ENCODE measurements at regions not wholly inside any gene's neighbourhood (a gene's known extent, or its start where the extent isn't known, plus 50 kb on each side); places are given as distances from the start of the nearest gene placed in this dataset.

- H3K27ac ChIP-seq (ENCODE audit: low read length, poor library complexity, severe bottlenecking): no peak overlapping the region
- H2AFZ ChIP-seq (ENCODE audit: low read depth, low read length): no peak overlapping the region
- H3K79me1 ChIP-seq (replicated peaks; ENCODE audit: low read length, poor library complexity, severe bottlenecking): no peaks in the 10 kb centered on the region
- H4K91ac ChIP-seq (ENCODE audit: low read length): no peak overlapping the region
- peak; percentile 73 for DNase-seq
- no peak overlapping the region for H3K14ac ChIP-seq (ENCODE audit: low read length in 2 of 2)
- WGBS: 19% methylated on average over 3 of the region's 3 CpGs
- no peak overlapping the region for H2BK120ac ChIP-seq (ENCODE audit: low read depth, low read length)
- H3K27me3 ChIP-seq (ENCODE audit: control insufficient read depth in 1 of 2, insufficient read depth in 1 of 2, low read length in 2 of 2): peaks cover 0 to 75% of the 10 kb centered on the region in 2 experiments
- H3K18ac ChIP-seq (ENCODE audit: low read depth in 1 of 2, low read length in 2 of 2): no peak overlapping the region
- H2BK5ac ChIP-seq (ENCODE audit: low read depth, low read length, poor library complexity, severe bottlenecking): no peak overlapping the region
- H3K4me1 ChIP-seq (ENCODE audit: control insufficient read depth, insufficient read depth, low read depth, low read length): peaks cover 22% of the 10 kb centered on the region
- H3K4me2 ChIP-seq (ENCODE audit: low read length, poor library complexity, severe bottlenecking): no peak overlapping the region
- H3K23ac ChIP-seq (ENCODE audit: low read length in 2 of 2): no peak overlapping the region
- H3K4ac ChIP-seq (ENCODE audit: low read depth in 1 of 2, low read length in 2 of 2): no peak overlapping the region
- H3K36me3 ChIP-seq (ENCODE audit: control insufficient read depth in 1 of 2, insufficient read depth in 2 of 2, low read depth in 1 of 2, low read length in 2 of 2): no peaks in the 10 kb centered on the region
- H3K9me3 ChIP-seq (ENCODE audit: control insufficient read depth, low read length): peaks cover 10% of the 10 kb centered on the region
- no peak overlapping the region for H2BK12ac ChIP-seq (ENCODE audit: low read length in 2 of 2)
- H2BK15ac ChIP-seq (ENCODE audit: low read depth, poor library complexity, severe bottlenecking): no peak overlapping the region
- no peak overlapping the region for H4K8ac ChIP-seq (ENCODE audit: low read length)
- H2AK5ac ChIP-seq (ENCODE audit: low read length, severe bottlenecking): no peak overlapping the region
- H3K4me3 ChIP-seq (ENCODE audit: insufficient read depth in 1 of 2, low read depth in 1 of 2, low read length in 2 of 2): no peak overlapping the region
- H3K9ac ChIP-seq (ENCODE audit: low read length): no peak overlapping the region
These were observed 371.0 kb downstream of the BCOR start for GRCh38 chrX:39726771-39727170.

- WGBS: 94% methylated on average over 3 of the region's 4 CpGs
- Histone ChIP-seq H3K18ac (ENCODE audit: low read depth in 1 of 2, low read length in 2 of 2) (peak overlapping the region in 1 of 2 experiments; percentile 12), H3K4ac (ENCODE audit: low read depth in 1 of 2, low read length in 2 of 2) (no peak overlapping the region), H2AK5ac (ENCODE audit: low read length, severe bottlenecking) (no peak overlapping the region), H2AFZ (ENCODE audit: low read depth, low read length) (no peak overlapping the region), H2BK15ac (ENCODE audit: low read depth, poor library complexity, severe bottlenecking) (no peak overlapping the region), H4K8ac (ENCODE audit: low read length) (no peak overlapping the region), H3K4me2 (ENCODE audit: low read length, poor library complexity, severe bottlenecking) (no peak overlapping the region), H3K14ac (ENCODE audit: low read length in 2 of 2) (no peak overlapping the region), H2BK5ac (ENCODE audit: low read depth, low read length, poor library complexity, severe bottlenecking) (no peak overlapping the region), H3K27me3 (ENCODE audit: control insufficient read depth in 1 of 2, insufficient read depth in 1 of 2, low read length in 2 of 2) (peaks cover 0 to 67% of the 10 kb centered on the region in 2 experiments), H3K4me3 (ENCODE audit: insufficient read depth in 1 of 2, low read depth in 1 of 2, low read length in 2 of 2) (no peak overlapping the region), H4K91ac (ENCODE audit: low read length) (no peak overlapping the region), H3K79me1 (replicated peaks; ENCODE audit: low read length, poor library complexity, severe bottlenecking) (no peaks in the 10 kb centered on the region), H2BK12ac (ENCODE audit: low read length in 2 of 2) (no peak overlapping the region), H3K4me1 (ENCODE audit: control insufficient read depth, insufficient read depth, low read depth, low read length) (peaks cover 22% of the 10 kb centered on the region), H3K9ac (ENCODE audit: low read length) (no peak overlapping the region), H3K36me3 (ENCODE audit: control insufficient read depth in 1 of 2, insufficient read depth in 2 of 2, low read depth in 1 of 2, low read length in 2 of 2) (no peaks in the 10 kb centered on the region), H3K9me3 (ENCODE audit: control insufficient read depth, low read length) (peaks cover 10% of the 10 kb centered on the region), H3K27ac (ENCODE audit: low read length, poor library complexity, severe bottlenecking) (no peak overlapping the region), H3K23ac (ENCODE audit: low read length in 2 of 2) (no peak overlapping the region), H2BK120ac (ENCODE audit: low read depth, low read length) (no peak overlapping the region)
- no peak for DNase-seq
These were observed 369.7 kb downstream of the BCOR start for GRCh38 chrX:39728025-39728424.

- Histone ChIP-seq H4K91ac (ENCODE audit: low read length) (no peak overlapping the region), H3K4me1 (ENCODE audit: control insufficient read depth, insufficient read depth, low read depth, low read length) (peaks cover 22% of the 10 kb centered on the region), H4K8ac (ENCODE audit: low read length) (no peak overlapping the region), H2BK15ac (ENCODE audit: low read depth, poor library complexity, severe bottlenecking) (no peak overlapping the region), H2BK5ac (ENCODE audit: low read depth, low read length, poor library complexity, severe bottlenecking) (no peak overlapping the region), H3K18ac (ENCODE audit: low read depth in 1 of 2, low read length in 2 of 2) (no peak overlapping the region), H2AFZ (ENCODE audit: low read depth, low read length) (no peak overlapping the region), H3K27ac (ENCODE audit: low read length, poor library complexity, severe bottlenecking) (no peak overlapping the region), H3K9ac (ENCODE audit: low read length) (no peak overlapping the region), H3K14ac (ENCODE audit: low read length in 2 of 2) (no peak overlapping the region), H3K79me1 (replicated peaks; ENCODE audit: low read length, poor library complexity, severe bottlenecking) (no peaks in the 10 kb centered on the region), H3K4me2 (ENCODE audit: low read length, poor library complexity, severe bottlenecking) (no peak overlapping the region), H2AK5ac (ENCODE audit: low read length, severe bottlenecking) (no peak overlapping the region), H3K4ac (ENCODE audit: low read depth in 1 of 2, low read length in 2 of 2) (no peak overlapping the region), H3K27me3 (ENCODE audit: control insufficient read depth in 1 of 2, insufficient read depth in 1 of 2, low read length in 2 of 2) (peaks cover 0 to 68% of the 10 kb centered on the region in 2 experiments), H3K9me3 (ENCODE audit: control insufficient read depth, low read length) (peaks cover 7% of the 10 kb centered on the region), H3K4me3 (ENCODE audit: insufficient read depth in 1 of 2, low read depth in 1 of 2, low read length in 2 of 2) (no peak overlapping the region), H2BK12ac (ENCODE audit: low read length in 2 of 2) (no peak overlapping the region), H3K36me3 (ENCODE audit: control insufficient read depth in 1 of 2, insufficient read depth in 2 of 2, low read depth in 1 of 2, low read length in 2 of 2) (no peaks in the 10 kb centered on the region), H2BK120ac (ENCODE audit: low read depth, low read length) (no peak overlapping the region), H3K23ac (ENCODE audit: low read length in 2 of 2) (no peak overlapping the region)
- 90% methylated on average over 2 of the region's 6 CpGs for WGBS
- no peak for DNase-seq
These were observed 368.7 kb downstream of the BCOR start for GRCh38 chrX:39728852-39729598.

GRCh38 chrX:39729981-39730661 lies 367.6 kb downstream of the BCOR start:
- no peak overlapping the region for H3K4me3 ChIP-seq (ENCODE audit: insufficient read depth in 1 of 2, low read depth in 1 of 2, low read length in 2 of 2)
- H3K9me3 ChIP-seq (ENCODE audit: control insufficient read depth, low read length): peaks cover 7% of the 10 kb centered on the region
- H3K36me3 ChIP-seq (ENCODE audit: control insufficient read depth in 1 of 2, insufficient read depth in 2 of 2, low read depth in 1 of 2, low read length in 2 of 2): no peaks in the 10 kb centered on the region
- peak overlapping the region; percentile 23 to 54 for H2BK12ac ChIP-seq (ENCODE audit: low read length in 2 of 2)
- no peak overlapping the region for H3K27ac ChIP-seq (ENCODE audit: low read length, poor library complexity, severe bottlenecking)
- H2BK5ac ChIP-seq (ENCODE audit: low read depth, low read length, poor library complexity, severe bottlenecking): no peak overlapping the region
- no peak overlapping the region for H3K23ac ChIP-seq (ENCODE audit: low read length in 2 of 2)
- no peak overlapping the region for H3K4me2 ChIP-seq (ENCODE audit: low read length, poor library complexity, severe bottlenecking)
- peaks cover 0 to 68% of the 10 kb centered on the region in 2 experiments for H3K27me3 ChIP-seq (ENCODE audit: control insufficient read depth in 1 of 2, insufficient read depth in 1 of 2, low read length in 2 of 2)
- no peaks in the 10 kb centered on the region for H3K79me1 ChIP-seq (replicated peaks; ENCODE audit: low read length, poor library complexity, severe bottlenecking)
- H3K4me1 ChIP-seq (ENCODE audit: control insufficient read depth, insufficient read depth, low read depth, low read length): peaks cover 22% of the 10 kb centered on the region
- no peak overlapping the region for H3K14ac ChIP-seq (ENCODE audit: low read length in 2 of 2)
- peak overlapping the region in 1 of 2 experiments; percentile 48 for H3K18ac ChIP-seq (ENCODE audit: low read depth in 1 of 2, low read length in 2 of 2)
- H3K4ac ChIP-seq (ENCODE audit: low read depth in 1 of 2, low read length in 2 of 2): peak overlapping the region in 1 of 2 experiments; percentile 11
- no peak overlapping the region for H2AFZ ChIP-seq (ENCODE audit: low read depth, low read length)
- no peak overlapping the region for H4K8ac ChIP-seq (ENCODE audit: low read length)
- DNase-seq: peak; percentile 37
- WGBS: 30% methylated on average over 13 of the region's 21 CpGs
- H2AK5ac ChIP-seq (ENCODE audit: low read length, severe bottlenecking): no peak overlapping the region
- H2BK120ac ChIP-seq (ENCODE audit: low read depth, low read length): no peak overlapping the region
- no peak overlapping the region for H3K9ac ChIP-seq (ENCODE audit: low read length)
- H4K91ac ChIP-seq (ENCODE audit: low read length): peak overlapping the region; percentile 27
- H2BK15ac ChIP-seq (ENCODE audit: low read depth, poor library complexity, severe bottlenecking): no peak overlapping the region
